HG02623 (cell line): ENCODE measurements at regions not wholly inside any gene's neighbourhood (a gene's known extent, or its start where the extent isn't known, plus 50 kb on each side); places are given as distances from the start of the nearest gene placed in this dataset.

Experiments used
- ATAC-seq: cut with Tn5 transposase; IDR thresholded peaks from one replicate; pipeline ENCODE4 v1.9.1; 2021; ENCODE audit warnings: moderate library complexity; ENCODE audit not compliant: unreplicated experiment

- no peak for ATAC-seq
Observed at GRCh38 chr20:39549733-39550132, 587.6 kb downstream of the DHX35 start.

- ATAC-seq: no peak
Observed at GRCh38 chr20:39547546-39548408, 585.6 kb downstream of the DHX35 start.

GRCh38 chr20:39541136-39541803 is 579.1 kb downstream of the DHX35 start:
- ATAC-seq: no peak

GRCh38 chr20:39538317-39538716 is 576.2 kb downstream of the DHX35 start:
- ATAC-seq: no peak

GRCh38 chr20:39535301-39535700 is 573.2 kb downstream of the DHX35 start:
- ATAC-seq: no peak

- no peak for ATAC-seq
Observed at GRCh38 chr20:39534846-39535245, 572.7 kb downstream of the DHX35 start.

- ATAC-seq: no peak
Observed at GRCh38 chr20:39533858-39534257, 571.7 kb downstream of the DHX35 start.

- ATAC-seq: no peak
Observed at GRCh38 chr20:39532205-39532604, 570.1 kb downstream of the DHX35 start.

GRCh38 chr20:39528436-39528835 is 566.3 kb downstream of the DHX35 start:
- no peak for ATAC-seq

- no peak for ATAC-seq
Observed at GRCh38 chr20:39524371-39524911, 562.3 kb downstream of the DHX35 start.

- ATAC-seq: no peak
Observed at GRCh38 chr20:39523405-39523804, 561.3 kb downstream of the DHX35 start.

- ATAC-seq: no peak
Observed at GRCh38 chr20:39518654-39519053, 556.5 kb downstream of the DHX35 start.

- no peak for ATAC-seq
Observed at GRCh38 chr20:39516964-39517363, 554.8 kb downstream of the DHX35 start.

- no peak for ATAC-seq
Observed at GRCh38 chr20:39504710-39505094, 542.6 kb downstream of the DHX35 start.

- no peak for ATAC-seq
Observed at GRCh38 chr20:39503902-39504709, 542.0 kb downstream of the DHX35 start.

GRCh38 chr20:39492223-39492797 is 530.2 kb downstream of the DHX35 start:
- ATAC-seq: no peak

- no peak for ATAC-seq
Observed at GRCh38 chr20:39491711-39492110, 529.6 kb downstream of the DHX35 start.

GRCh38 chr20:39489986-39490560 is 527.9 kb downstream of the DHX35 start:
- no peak for ATAC-seq

- no peak for ATAC-seq
Observed at GRCh38 chr20:39480276-39481043, 518.3 kb downstream of the DHX35 start.
